Left ventricle myocardium inferior (tissue), 1 donor: ENCODE measurements at regions not wholly inside any gene's neighbourhood (a gene's known extent, or its start where the extent isn't known, plus 50 kb on each side); places are given as distances from the start of the nearest gene placed in this dataset.

Experiments used
- DNase-seq: peaks from one replicate; pipeline ENCODE4 v3.0.0-alpha.2; 2020
- H3K27ac ChIP-seq: fragments of 200-600 bp; replicated peaks from 2 replicates; pipeline ENCODE4 v1.8.0; 2021
- H3K27me3 ChIP-seq: fragments of 200-600 bp; 2 replicates; pipeline ENCODE4 v1.8.0; 2021; ENCODE audit warnings: low read depth
- H3K36me3 ChIP-seq: fragments of 200-600 bp; 2 replicates; pipeline ENCODE4 v1.8.0; 2021
- H3K4me1 ChIP-seq: fragments of 200-600 bp; 2 replicates; pipeline ENCODE4 v1.8.0; 2021
- H3K4me3 ChIP-seq: fragments of 200-600 bp; 2 replicates; pipeline ENCODE4 v1.8.0; 2021; ENCODE audit warnings: mild to moderate bottlenecking, moderate library complexity
- H3K9me3 ChIP-seq: fragments of 200-600 bp; replicated peaks from 2 replicates; pipeline ENCODE4 v1.8.0; 2021
- intact Hi-C: fragments of 100-400 bp; cut with micrococcal nuclease; formaldehyde crosslinking; loops from one replicate; pipeline ENCODE4 v1.11.0; 2022
- TF ChIP-seq, protein P1 (sequence below): fragments of 200-600 bp; IDR thresholded peaks from 2 replicates; pipeline ENCODE4 v1.8.0; 2021; ENCODE audit warnings: antibody characterized with exemption, mild to moderate bottlenecking, borderline replicate concordance
- donor health status: DM: no; HTN: yes; CAD: no; lungs with severe emphysema.

DNA sequence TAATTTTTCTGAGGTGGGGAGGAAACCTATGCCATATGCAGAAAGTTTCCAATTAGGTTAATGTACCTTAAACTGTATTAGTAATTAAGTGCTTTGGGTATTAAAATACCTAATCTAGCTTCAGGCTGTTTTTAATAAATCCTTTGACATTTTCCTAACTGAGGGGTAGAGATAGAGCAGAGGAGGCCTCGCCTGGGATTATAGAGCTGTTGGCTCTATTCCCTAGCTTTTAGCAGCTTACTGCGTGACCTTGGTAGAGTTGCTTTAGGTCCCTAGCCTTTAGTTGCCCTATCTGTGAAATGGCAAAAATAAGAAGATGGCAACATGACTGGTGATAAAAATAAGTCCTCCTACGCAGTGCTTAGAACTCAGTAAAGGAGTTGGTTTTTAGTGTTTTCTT lies 621.0 kb downstream of the LMO4 start:
- H3K4me1 ChIP-seq: peaks cover 9% of the 10 kb centered on the region
- no peaks in the 10 kb centered on the region for H3K27me3 ChIP-seq
- intact Hi-C loops: loop anchor here (5.0 kb wide), 1 partner anchor 622 kb away; the partner anchor contains the start of gene LMO4
- no peaks in the 10 kb centered on the region for H3K9me3 ChIP-seq
- DNase-seq: no peak
- TF ChIP-seq, protein P1, sequence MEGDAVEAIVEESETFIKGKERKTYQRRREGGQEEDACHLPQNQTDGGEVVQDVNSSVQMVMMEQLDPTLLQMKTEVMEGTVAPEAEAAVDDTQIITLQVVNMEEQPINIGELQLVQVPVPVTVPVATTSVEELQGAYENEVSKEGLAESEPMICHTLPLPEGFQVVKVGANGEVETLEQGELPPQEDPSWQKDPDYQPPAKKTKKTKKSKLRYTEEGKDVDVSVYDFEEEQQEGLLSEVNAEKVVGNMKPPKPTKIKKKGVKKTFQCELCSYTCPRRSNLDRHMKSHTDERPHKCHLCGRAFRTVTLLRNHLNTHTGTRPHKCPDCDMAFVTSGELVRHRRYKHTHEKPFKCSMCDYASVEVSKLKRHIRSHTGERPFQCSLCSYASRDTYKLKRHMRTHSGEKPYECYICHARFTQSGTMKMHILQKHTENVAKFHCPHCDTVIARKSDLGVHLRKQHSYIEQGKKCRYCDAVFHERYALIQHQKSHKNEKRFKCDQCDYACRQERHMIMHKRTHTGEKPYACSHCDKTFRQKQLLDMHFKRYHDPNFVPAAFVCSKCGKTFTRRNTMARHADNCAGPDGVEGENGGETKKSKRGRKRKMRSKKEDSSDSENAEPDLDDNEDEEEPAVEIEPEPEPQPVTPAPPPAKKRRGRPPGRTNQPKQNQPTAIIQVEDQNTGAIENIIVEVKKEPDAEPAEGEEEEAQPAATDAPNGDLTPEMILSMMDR: no peak
- H3K27ac ChIP-seq: no peak overlapping the region
- no peak overlapping the region for H3K4me3 ChIP-seq
- no peaks in the 10 kb centered on the region for H3K36me3 ChIP-seq

DNA sequence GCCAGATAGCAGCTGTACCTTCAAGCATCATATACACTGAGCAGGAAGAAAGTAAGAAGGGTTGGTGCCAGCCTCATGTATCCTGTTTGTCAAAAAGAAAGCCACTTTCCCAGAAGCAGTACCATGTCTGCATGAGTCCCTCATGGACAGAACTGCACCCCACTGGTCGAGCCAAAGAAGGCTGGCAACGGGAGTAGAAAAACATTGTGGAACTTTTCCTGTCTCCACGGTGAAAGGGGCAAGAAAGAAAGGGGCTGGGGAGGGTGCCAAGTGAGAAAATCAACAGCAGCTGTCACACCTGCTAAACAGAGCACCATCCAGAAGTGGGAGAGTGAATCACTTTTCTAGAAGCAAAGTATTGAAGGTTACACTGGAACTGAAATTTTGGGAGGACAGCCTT lies 621.7 kb downstream of the LMO4 start:
- Histone ChIP-seq H3K27ac (no peak overlapping the region), H3K4me3 (no peak overlapping the region), H3K9me3 (no peaks in the 10 kb centered on the region), H3K4me1 (peaks cover 15% of the 10 kb centered on the region), H3K36me3 (no peaks in the 10 kb centered on the region), H3K27me3 (no peaks in the 10 kb centered on the region)
- intact Hi-C loops: loop anchor here (5.0 kb wide), 1 partner anchor 623 kb away; the partner anchor contains the start of gene LMO4
- TF ChIP-seq, protein P1: no peak
- DNase-seq: no peak

DNA sequence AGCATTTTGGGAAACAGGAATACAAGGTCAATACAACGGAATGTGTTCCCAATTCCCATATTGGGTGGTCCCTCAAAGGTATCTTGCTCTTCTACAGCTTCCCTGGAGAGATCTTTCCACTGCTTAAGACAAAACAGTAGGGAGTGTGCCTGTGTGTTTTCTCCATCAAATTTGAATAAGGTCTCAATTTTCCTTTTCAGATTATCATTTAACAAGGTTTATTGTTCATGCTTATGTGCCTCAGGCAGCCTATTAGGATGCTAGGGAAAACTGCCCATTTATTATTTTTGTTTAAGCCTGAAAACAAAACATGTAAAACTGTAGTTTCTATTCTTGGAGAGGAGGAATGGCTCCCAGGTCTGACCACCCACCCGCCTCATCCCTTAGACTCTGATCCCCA lies 622.7 kb downstream of the LMO4 start:
- no peak overlapping the region for H3K4me3 ChIP-seq
- intact Hi-C loops: loop anchor here (5.0 kb wide), 1 partner anchor 624 kb away; the partner anchor contains the start of gene LMO4
- TF ChIP-seq, protein P1: no peak
- no peak for DNase-seq
- H3K27ac ChIP-seq: no peak overlapping the region
- no peaks in the 10 kb centered on the region for H3K36me3 ChIP-seq
- H3K4me1 ChIP-seq: peaks cover 22% of the 10 kb centered on the region
- no peaks in the 10 kb centered on the region for H3K9me3 ChIP-seq
- H3K27me3 ChIP-seq: no peaks in the 10 kb centered on the region

DNA sequence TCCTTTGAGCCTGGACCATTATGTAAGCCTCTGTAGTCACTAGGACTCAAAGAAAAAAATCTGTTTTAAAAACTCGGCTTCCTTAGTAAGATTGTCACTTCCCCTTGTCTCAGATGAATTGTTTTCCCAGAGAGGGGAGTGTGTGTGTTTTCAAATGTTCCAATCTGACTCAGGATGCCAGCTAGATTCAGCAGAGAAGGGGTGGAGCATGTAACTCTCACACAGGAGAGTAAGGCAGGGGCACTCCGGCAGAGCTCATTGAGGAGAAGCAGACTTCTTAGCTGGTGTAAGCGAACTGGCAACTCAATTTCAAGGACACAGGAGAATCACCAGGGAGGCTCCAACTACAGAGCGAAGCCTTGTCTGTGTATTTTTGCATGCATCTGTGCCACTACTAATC lies 623.2 kb downstream of the LMO4 start:
- Histone ChIP-seq H3K27ac (no peak overlapping the region), H3K27me3 (no peaks in the 10 kb centered on the region), H3K4me1 (peaks cover 22% of the 10 kb centered on the region), H3K36me3 (no peaks in the 10 kb centered on the region), H3K4me3 (no peak overlapping the region), H3K9me3 (no peaks in the 10 kb centered on the region)
- intact Hi-C loops: loop anchor here (5.0 kb wide), 1 partner anchor 625 kb away; the partner anchor contains the start of gene LMO4
- no peak for DNase-seq
- TF ChIP-seq, protein P1: no peak

DNA sequence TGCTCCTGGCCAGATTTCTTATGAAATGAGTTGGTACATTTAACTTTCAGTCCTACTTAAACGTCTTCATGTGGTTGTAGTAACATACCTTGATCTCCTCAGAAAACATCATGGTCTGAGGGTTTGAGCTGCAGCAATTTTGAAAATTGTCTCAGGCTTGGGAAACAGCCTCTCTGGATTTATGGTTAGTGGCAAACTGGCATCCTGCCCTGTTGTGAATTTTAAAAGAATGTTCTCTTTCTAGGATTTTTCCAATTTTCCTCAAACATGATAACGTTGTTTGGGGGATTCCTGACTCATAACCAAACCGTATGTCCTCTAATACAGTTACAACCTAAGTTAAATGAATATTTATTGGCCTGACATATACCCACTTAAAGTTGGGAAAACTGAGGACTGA lies 624.4 kb downstream of the LMO4 start:
- intact Hi-C loops: loop anchor here (5.0 kb wide), 1 partner anchor 626 kb away; the partner anchor contains the start of gene LMO4
- H3K27me3 ChIP-seq: no peaks in the 10 kb centered on the region
- H3K9me3 ChIP-seq: no peaks in the 10 kb centered on the region
- peaks cover 22% of the 10 kb centered on the region for H3K4me1 ChIP-seq
- TF ChIP-seq, protein P1: no peak
- H3K27ac ChIP-seq: no peak overlapping the region
- DNase-seq: no peak
- H3K4me3 ChIP-seq: no peak overlapping the region
- H3K36me3 ChIP-seq: no peaks in the 10 kb centered on the region
